CD14-positive monocyte (primary cell): ENCODE measurements at regions not wholly inside any gene's neighbourhood (a gene's known extent, or its start where the extent isn't known, plus 50 kb on each side); places are given as distances from the start of the nearest gene placed in this dataset.

Experiments used
- DNase-seq, 3 donors: peaks; one replicate each; pipeline ENCODE4 v3.0.0-alpha.2; 2011 to 2022
- H2AFZ ChIP-seq: 2 replicates; pipeline ENCODE4 v1.6.0; 2012; ENCODE audit warnings: mild to moderate bottlenecking, low read depth, low read length, inconsistent platforms; ENCODE audit not compliant: insufficient read depth, poor library complexity, severe bottlenecking
- H3K27ac ChIP-seq, 2 donors: 1 replicate in 1 of 2; 2 replicates in 1 of 2; pipeline ENCODE4 v1.5.1; 2012 to 2013; ENCODE audit warnings: low read length in 2 of 2, control low read depth in 1 of 2, inconsistent platforms in 1 of 2, low read depth in 1 of 2, mild to moderate bottlenecking in 1 of 2
- H3K27me3 ChIP-seq, 2 donors: one replicate each; pipeline versions ENCODE4 v1.6.0 to v1.6.1; 2011 to 2013; ENCODE audit warnings: low read length in 2 of 2; ENCODE audit not compliant: control insufficient read depth in 2 of 2, insufficient read depth in 2 of 2
- H3K36me3 ChIP-seq, 2 donors: replicated peaks in 1 of 2; 1 replicate in 1 of 2; 2 replicates in 1 of 2; pipeline versions ENCODE4 v1.5.1 to v1.6.1; 2012 to 2013; ENCODE audit warnings: low read length in 2 of 2, control low read depth in 1 of 2, inconsistent platforms in 1 of 2, mild to moderate bottlenecking in 1 of 2; ENCODE audit not compliant: insufficient read depth in 2 of 2, control insufficient read depth in 1 of 2
- H3K4me1 ChIP-seq, 2 donors: 1 replicate in 1 of 2; 2 replicates in 1 of 2; pipeline versions ENCODE4 v1.5.1 to v1.6.1; 2012 to 2013; ENCODE audit warnings: low read length in 2 of 2, control low read depth in 1 of 2, inconsistent platforms in 1 of 2, mild to moderate bottlenecking in 1 of 2, moderate library complexity in 1 of 2; ENCODE audit not compliant: insufficient read depth in 2 of 2, control insufficient read depth in 1 of 2
- H3K4me2 ChIP-seq: replicated peaks from 2 replicates; pipeline ENCODE3; 2012; ENCODE audit warnings: low read length, moderate library complexity, mild to moderate bottlenecking; ENCODE audit not compliant: poor library complexity, severe bottlenecking; ENCODE audit errors: extremely low read depth
- H3K4me3 ChIP-seq, 3 experiments: fragments of 200-600 bp in 1 of 3; sonication (generic) in 1 of 3; replicated peaks in 1 of 3; 1 replicate in 2 of 3; 2 replicates in 1 of 3; pipeline ENCODE4 v1.5.1; 2011 to 2013; ENCODE audit warnings: low read length in 3 of 3, mild to moderate bottlenecking in 3 of 3, control low read depth in 2 of 3, low read depth in 2 of 3, inconsistent platforms in 1 of 3, moderate library complexity in 1 of 3
- H3K79me2 ChIP-seq: 2 replicates; pipeline ENCODE4 v1.6.0; 2012; ENCODE audit warnings: mild to moderate bottlenecking, control low read depth, inconsistent platforms, low read length, moderate library complexity; ENCODE audit not compliant: insufficient read depth
- H3K9ac ChIP-seq: 2 replicates; pipeline ENCODE4 v1.6.0; 2017; ENCODE audit warnings: low read length, mild to moderate bottlenecking; ENCODE audit not compliant: insufficient read depth, poor library complexity, severe bottlenecking
- H3K9me3 ChIP-seq, 2 donors: replicated peaks in 1 of 2; 1 replicate in 1 of 2; 2 replicates in 1 of 2; pipeline versions ENCODE4 v1.5.1 to v1.6.1; 2012 to 2013; ENCODE audit warnings: low read length in 2 of 2, control low read depth in 1 of 2; ENCODE audit not compliant: control insufficient read depth in 1 of 2, insufficient read depth in 1 of 2
- H4K20me1 ChIP-seq: 2 replicates; pipeline ENCODE4 v1.6.0; 2012; ENCODE audit warnings: mild to moderate bottlenecking, low read length, control low read depth, moderate library complexity; ENCODE audit not compliant: insufficient read depth
- H3K27ac Mint-ChIP-seq, 7 donors: one replicate each; pipeline ENCODE4 v1.8.0; 2020; ENCODE audit warnings: mild to moderate bottlenecking in 7 of 7, mixed read lengths in 7 of 7, moderate library complexity in 6 of 7, inconsistent platforms in 2 of 7
- H3K27me3 Mint-ChIP-seq, 3 donors: one replicate each; pipeline ENCODE4 v1.8.0; 2021 to 2022; ENCODE audit warnings: low read depth in 3 of 3, mild to moderate bottlenecking in 3 of 3, mixed read lengths in 3 of 3, moderate library complexity in 3 of 3, inconsistent platforms in 1 of 3
- H3K36me3 Mint-ChIP-seq, 2 donors: one replicate each; pipeline ENCODE4 v1.8.0; 2020; ENCODE audit warnings: mixed read lengths in 2 of 2, inconsistent platforms in 1 of 2, mild to moderate bottlenecking in 1 of 2
- H3K4me1 Mint-ChIP-seq: one replicate; pipeline ENCODE4 v1.8.0; 2020; ENCODE audit warnings: mild to moderate bottlenecking, mixed read lengths
- H3K4me3 Mint-ChIP-seq, 2 donors: one replicate each; pipeline ENCODE4 v1.8.0; 2020; ENCODE audit warnings: mild to moderate bottlenecking in 2 of 2, mixed read lengths in 2 of 2, moderate library complexity in 1 of 2
- H3K9me3 Mint-ChIP-seq, 7 donors: one replicate each; pipeline ENCODE4 v1.8.0; 2020 to 2022; ENCODE audit warnings: mixed read lengths in 7 of 7, mild to moderate bottlenecking in 6 of 7, moderate library complexity in 6 of 7, inconsistent platforms in 2 of 7
- CTCF ChIP-seq: fragments of 200-600 bp; IDR thresholded peaks from one replicate; pipeline ENCODE4 v1.8.0; 2022; ENCODE audit warnings: antibody characterized with exemption, mild to moderate bottlenecking
- WGBS: methylation state at CpG from one replicate; pipeline ENCODE4 v1.1.5; 2013; ENCODE audit warnings: missing lambda C conversion rate; ENCODE audit not compliant: insufficient coverage; 5-methylcytosine and 5-hydroxymethylcytosine counted together
- intact Hi-C, 2 donors: fragments of 100-400 bp; cut with micrococcal nuclease; formaldehyde crosslinking; loops; one replicate each; pipeline versions ENCODE4 v1.15.0 to v1.15.1; 2023

- Mint-ChIP-seq H3K27me3 (peaks cover 0 to 2% (median 0%) of the 10 kb centered on the region in 3 donors), H3K36me3 (no peaks in the 10 kb centered on the region), H3K27ac (no peak overlapping the region), H3K4me3 (no peak overlapping the region), H3K9me3 (peaks cover 0 to 4% (median 0%) of the 10 kb centered on the region in 7 donors), H3K4me1 (no peaks in the 10 kb centered on the region)
- Histone ChIP-seq H2AFZ (no peak overlapping the region), H3K27ac (no peak overlapping the region), H3K79me2 (no peaks in the 10 kb centered on the region), H3K9me3 (peaks cover 0 to 2% of the 10 kb centered on the region in 2 donors), H3K36me3 (no peaks in the 10 kb centered on the region), H3K4me3 (no peak overlapping the region), H3K4me2 (no peak overlapping the region), H3K4me1 (no peaks in the 10 kb centered on the region), H3K9ac (no peak overlapping the region), H4K20me1 (no peaks in the 10 kb centered on the region), H3K27me3 (no peaks in the 10 kb centered on the region)
- DNase-seq = no peak
- no peak for TF ChIP-seq CTCF
- intact Hi-C loops = no loop called here
- WGBS = no CpG with 5 or more reads among the region's 1 CpG
Measured at GRCh38 chr10:9443758-9444157, 1389.3 kb downstream of the GATA3 start.

GRCh38 chr10:9449530-9449929 is 1395.0 kb downstream of the GATA3 start:
- Histone ChIP-seq H3K27me3 (no peaks in the 10 kb centered on the region), H3K4me1 (no peaks in the 10 kb centered on the region), H3K36me3 (no peaks in the 10 kb centered on the region), H2AFZ (no peak overlapping the region), H3K79me2 (no peaks in the 10 kb centered on the region), H3K4me3 (no peak overlapping the region), H3K4me2 (no peak overlapping the region), H3K9ac (no peak overlapping the region), H4K20me1 (no peaks in the 10 kb centered on the region), H3K27ac (no peak overlapping the region), H3K9me3 (peaks cover 6 to 20% of the 10 kb centered on the region in 2 donors)
- Mint-ChIP-seq H3K27me3 (peaks cover 0 to 2% (median 0%) of the 10 kb centered on the region in 3 donors), H3K36me3 (no peaks in the 10 kb centered on the region), H3K27ac (no peak overlapping the region), H3K9me3 (peaks cover 0 to 10% (median 7%) of the 10 kb centered on the region in 7 donors), H3K4me3 (no peak overlapping the region), H3K4me1 (no peaks in the 10 kb centered on the region)
- intact Hi-C loops = no loop called here
- no peak for DNase-seq
- TF ChIP-seq CTCF = no peak
- no CpG with 5 or more reads among the region's 2 CpGs for WGBS
